WTC11 (cell line): ENCODE measurements at regions not wholly inside any gene's neighbourhood (a gene's known extent, or its start where the extent isn't known, plus 50 kb on each side); places are given as distances from the start of the nearest gene placed in this dataset.

ENCODE experiments used
- CTCF ChIP-seq: fragments of 200-600 bp; IDR thresholded peaks from 2 replicates; pipeline ENCODE4 v1.8.0; 2022; ENCODE audit warnings: antibody characterized with exemption
- IRF2 ChIP-seq: sonication (generic); formaldehyde crosslinking; IDR thresholded peaks from 2 replicates; pipeline ENCODE4 v1.8.0; 2022; ENCODE audit warnings: low read depth, missing genetic modification reagents, borderline replicate concordance
- JUN ChIP-seq: sonication (generic); formaldehyde crosslinking; IDR thresholded peaks from 2 replicates; pipeline ENCODE4 v1.8.0; 2023; ENCODE audit warnings: mild to moderate bottlenecking, missing genetic modification reagents
- OVOL2 ChIP-seq: fragments of 250-450 bp; sonication (Bioruptor Pico); IDR thresholded peaks from 2 replicates; pipeline ENCODE4 v1.9.0; 2021; ENCODE audit warnings: mild to moderate bottlenecking, borderline replicate concordance
- ZNF121 ChIP-seq: sonication (generic); formaldehyde crosslinking; IDR thresholded peaks from 2 replicates; pipeline ENCODE4 v1.8.0; 2023; ENCODE audit warnings: missing genetic modification reagents
- ZNF263 ChIP-seq: sonication (generic); formaldehyde crosslinking; IDR thresholded peaks from 2 replicates; pipeline ENCODE4 v1.8.1; 2022; ENCODE audit warnings: low read depth, mild to moderate bottlenecking, moderate library complexity, missing genetic modification reagents
- TF ChIP-seq, protein P1 (sequence below): sonication (generic); formaldehyde crosslinking; IDR thresholded peaks from 2 replicates; pipeline ENCODE4 v1.8.1; 2022; ENCODE audit warnings: missing genetic modification reagents, borderline replicate concordance
- TF ChIP-seq, protein P2 (sequence below): sonication (generic); formaldehyde crosslinking; IDR thresholded peaks from 2 replicates; pipeline ENCODE4 v1.8.0; 2022; ENCODE audit warnings: mild to moderate bottlenecking, missing genetic modification reagents

- TF ChIP-seq CTCF: no peak
- no peak for TF ChIP-seq ZNF263 (CRISPR knock-in tag)
- no peak for TF ChIP-seq IRF2 (CRISPR knock-in tag)
- no peak for TF ChIP-seq OVOL2
- TF ChIP-seq, protein P1, sequence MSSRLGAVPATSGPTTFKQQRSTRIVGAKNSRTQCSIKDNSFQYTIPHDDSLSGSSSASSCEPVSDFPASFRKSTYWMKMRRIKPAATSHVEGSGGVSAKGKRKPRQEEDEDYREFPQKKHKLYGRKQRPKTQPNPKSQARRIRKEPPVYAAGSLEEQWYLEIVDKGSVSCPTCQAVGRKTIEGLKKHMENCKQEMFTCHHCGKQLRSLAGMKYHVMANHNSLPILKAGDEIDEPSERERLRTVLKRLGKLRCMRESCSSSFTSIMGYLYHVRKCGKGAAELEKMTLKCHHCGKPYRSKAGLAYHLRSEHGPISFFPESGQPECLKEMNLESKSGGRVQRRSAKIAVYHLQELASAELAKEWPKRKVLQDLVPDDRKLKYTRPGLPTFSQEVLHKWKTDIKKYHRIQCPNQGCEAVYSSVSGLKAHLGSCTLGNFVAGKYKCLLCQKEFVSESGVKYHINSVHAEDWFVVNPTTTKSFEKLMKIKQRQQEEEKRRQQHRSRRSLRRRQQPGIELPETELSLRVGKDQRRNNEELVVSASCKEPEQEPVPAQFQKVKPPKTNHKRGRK (CRISPR knock-in tag): no peak
- no peak for TF ChIP-seq JUN (CRISPR knock-in tag)
- no peak for TF ChIP-seq ZNF121 (CRISPR knock-in tag)
- TF ChIP-seq, protein P2, sequence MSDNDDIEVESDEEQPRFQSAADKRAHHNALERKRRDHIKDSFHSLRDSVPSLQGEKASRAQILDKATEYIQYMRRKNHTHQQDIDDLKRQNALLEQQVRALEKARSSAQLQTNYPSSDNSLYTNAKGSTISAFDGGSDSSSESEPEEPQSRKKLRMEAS (CRISPR knock-in tag): no peak
Observed at GRCh38 chr2:101534149-101534611, 59.3 kb upstream of the RFX8 start.
